Thymus (tissue), 11 donors: ENCODE measurements at regions not wholly inside any gene's neighbourhood (a gene's known extent, or its start where the extent isn't known, plus 50 kb on each side); places are given as distances from the start of the nearest gene placed in this dataset.

ENCODE experiments used
- DNase-seq, 9 donors: peaks; one replicate each; pipeline ENCODE4 v3.0.0-alpha.2; 2013; ENCODE audit warnings: low spot score in 9 of 9, low read depth in 6 of 9, missing footprints in 1 of 9
- H3K27ac ChIP-seq, 2 donors: one replicate each; pipeline ENCODE4 v1.5.1; 2013; ENCODE audit warnings: control low read depth in 1 of 2, low read depth in 1 of 2, low read length in 1 of 2, mild to moderate bottlenecking in 1 of 2, moderate library complexity in 1 of 2
- H3K27me3 ChIP-seq, 2 donors: one replicate each; pipeline ENCODE4 v1.5.1; 2013; ENCODE audit warnings: low read length in 1 of 2; ENCODE audit not compliant: control insufficient read depth in 2 of 2, insufficient read depth in 1 of 2
- H3K36me3 ChIP-seq, 2 donors: one replicate each; pipeline ENCODE4 v1.5.1; 2013; ENCODE audit warnings: low read length in 1 of 2, mild to moderate bottlenecking in 1 of 2, moderate library complexity in 1 of 2; ENCODE audit not compliant: control insufficient read depth in 2 of 2, insufficient read depth in 2 of 2
- H3K4me1 ChIP-seq, 2 donors: one replicate each; pipeline ENCODE4 v1.5.1; 2013; ENCODE audit warnings: low read length in 2 of 2; ENCODE audit not compliant: control insufficient read depth in 2 of 2, insufficient read depth in 2 of 2
- H3K4me3 ChIP-seq, 2 donors: one replicate each; pipeline ENCODE4 v1.5.1; 2013; ENCODE audit warnings: low read length in 2 of 2, control low read depth in 1 of 2, mild to moderate bottlenecking in 1 of 2
- H3K9me3 ChIP-seq, 2 donors: one replicate each; pipeline ENCODE4 v1.5.1; 2013; ENCODE audit warnings: low read length in 1 of 2, mild to moderate bottlenecking in 1 of 2; ENCODE audit not compliant: control insufficient read depth in 2 of 2, insufficient read depth in 1 of 2
- WGBS: extraction: QIAGEN DNeasy Blood & Tissue Kit; methylation state at CpG from one replicate; pipeline ENCODE4 v1.1.7; 2013; 5-methylcytosine and 5-hydroxymethylcytosine counted together
- donor health status: healthy.

- Histone ChIP-seq H3K4me3 (no peak overlapping the region), H3K4me1 (no peaks in the 10 kb centered on the region), H3K27ac (no peak overlapping the region), H3K27me3 (no peaks in the 10 kb centered on the region), H3K36me3 (no peaks in the 10 kb centered on the region), H3K9me3 (peaks cover 0 to 2% of the 10 kb centered on the region in 2 donors)
- 94% methylated on average over 2 of the region's 2 CpGs for WGBS
- DNase-seq, result no peak
Observed at GRCh38 chr5:17445185-17445584, 52.8 kb upstream of the TAF11L2 start.
